GM19468 (cell line): ENCODE measurements at regions not wholly inside any gene's neighbourhood (a gene's known extent, or its start where the extent isn't known, plus 50 kb on each side); places are given as distances from the start of the nearest gene placed in this dataset.

Source experiments
- ATAC-seq: cut with Tn5 transposase; IDR thresholded peaks from one replicate; pipeline ENCODE4 v1.9.1; 2021; ENCODE audit warnings: mild to moderate bottlenecking, moderate library complexity, moderate number of reproducible peaks; ENCODE audit not compliant: unreplicated experiment; ENCODE audit errors: extremely low read depth

GRCh38 chr2:123073956-123074355 lies 951.1 kb upstream of the CNTNAP5 start:
- no peak for ATAC-seq

DNA sequence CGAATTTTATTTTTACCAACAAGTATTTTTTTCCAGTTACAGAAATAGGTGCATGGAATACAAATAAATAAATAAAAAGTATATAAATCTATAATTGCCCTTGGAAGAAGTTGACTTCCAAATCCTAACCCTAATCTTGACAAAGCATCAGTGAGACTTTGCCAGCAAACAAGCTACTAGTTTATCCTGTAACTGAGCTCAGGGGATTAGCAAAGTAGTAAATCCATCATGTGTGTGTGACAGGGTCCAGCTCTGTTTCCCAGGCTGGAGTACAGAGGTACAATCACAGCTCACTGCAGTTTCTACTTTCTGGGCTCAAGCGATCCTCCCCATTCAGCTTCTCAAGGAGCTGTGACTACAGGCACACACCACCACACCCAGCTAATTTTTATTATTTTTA lies 948.0 kb upstream of the CNTNAP5 start:
- no peak for ATAC-seq

GRCh38 chr2:123080331-123080730 lies 944.8 kb upstream of the CNTNAP5 start:
- ATAC-seq: peak; percentile 87

DNA sequence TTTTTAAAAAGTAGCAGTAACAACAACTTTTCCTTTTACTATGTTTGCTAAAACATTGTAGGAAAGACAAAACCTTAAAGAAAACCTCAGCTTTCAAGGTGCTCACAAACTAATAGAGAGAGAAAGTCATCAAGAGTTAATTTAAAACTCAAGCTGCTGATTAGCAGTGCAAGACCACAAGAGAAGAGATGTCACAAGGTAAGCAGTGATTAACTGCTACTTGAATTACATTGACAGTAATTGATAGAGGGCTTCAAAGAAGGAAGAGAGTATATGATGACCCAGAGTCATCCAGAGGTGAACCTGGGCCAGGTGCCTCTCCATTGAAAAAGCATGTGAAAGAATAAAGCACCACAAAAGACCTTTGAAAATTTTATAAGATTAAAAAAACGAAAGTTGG lies 939.6 kb upstream of the CNTNAP5 start:
- no peak for ATAC-seq

DNA sequence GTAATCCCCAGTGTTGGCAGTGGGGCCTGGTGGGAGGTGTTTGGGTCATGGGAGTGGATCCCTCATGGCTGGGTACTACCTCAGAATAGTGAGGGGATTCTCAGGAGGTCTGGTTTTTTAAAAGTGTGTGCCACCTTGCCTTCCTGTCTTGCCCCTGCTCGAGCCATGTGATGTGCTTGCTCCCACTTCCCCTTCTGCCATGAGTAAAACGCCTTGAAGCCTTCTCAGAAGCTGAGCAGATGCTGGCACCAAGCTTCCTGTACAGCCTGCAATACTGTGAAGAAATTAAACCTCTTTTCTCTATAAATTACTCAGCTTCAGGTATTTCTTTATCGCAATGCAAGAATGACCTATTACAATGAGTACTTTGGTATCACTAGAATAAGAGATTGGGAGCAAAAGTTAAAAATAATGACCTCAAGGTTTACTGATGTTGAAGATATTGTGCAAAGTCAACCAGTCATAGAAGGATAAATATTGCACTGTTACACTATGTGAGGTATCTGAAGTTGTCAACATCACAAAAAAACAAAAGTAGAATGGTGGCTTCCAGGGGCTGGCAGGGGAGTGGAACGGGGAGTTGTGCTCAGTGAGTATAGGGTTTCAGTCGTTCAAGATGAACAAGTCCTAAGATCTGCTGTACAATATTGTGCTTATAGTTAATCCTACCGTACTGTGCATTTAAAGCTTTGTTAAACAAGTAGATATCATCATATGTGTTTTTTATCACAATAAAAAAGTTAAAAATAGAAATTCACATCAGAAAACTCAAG lies 938.3 kb upstream of the CNTNAP5 start:
- no peak for ATAC-seq

GRCh38 chr2:123091471-123091870 lies 933.6 kb upstream of the CNTNAP5 start:
- no peak for ATAC-seq

- no peak for ATAC-seq
Observed at GRCh38 chr2:123093199-123093598, 931.9 kb upstream of the CNTNAP5 start.

GRCh38 chr2:123095219-123095835 lies 929.8 kb upstream of the CNTNAP5 start:
- ATAC-seq: no peak

DNA sequence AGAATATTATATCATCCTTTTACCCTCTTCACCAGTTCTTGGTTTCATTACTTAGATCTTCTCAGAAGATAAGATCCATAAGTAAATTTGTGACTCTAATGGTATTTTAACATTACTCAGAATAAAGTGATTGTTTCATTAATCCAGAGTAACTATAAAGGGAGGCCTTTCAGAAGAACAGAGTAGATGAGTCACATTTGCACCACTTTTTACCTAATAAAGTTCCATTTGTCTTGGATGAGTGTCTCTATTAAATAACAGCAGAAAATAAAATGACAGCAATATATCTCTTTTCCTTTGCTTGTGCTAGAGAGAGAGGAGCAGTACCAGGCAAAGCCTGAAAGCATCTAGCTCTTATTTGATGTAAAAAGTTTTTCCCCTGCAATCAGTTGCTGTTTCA lies 926.5 kb upstream of the CNTNAP5 start:
- no peak for ATAC-seq

DNA sequence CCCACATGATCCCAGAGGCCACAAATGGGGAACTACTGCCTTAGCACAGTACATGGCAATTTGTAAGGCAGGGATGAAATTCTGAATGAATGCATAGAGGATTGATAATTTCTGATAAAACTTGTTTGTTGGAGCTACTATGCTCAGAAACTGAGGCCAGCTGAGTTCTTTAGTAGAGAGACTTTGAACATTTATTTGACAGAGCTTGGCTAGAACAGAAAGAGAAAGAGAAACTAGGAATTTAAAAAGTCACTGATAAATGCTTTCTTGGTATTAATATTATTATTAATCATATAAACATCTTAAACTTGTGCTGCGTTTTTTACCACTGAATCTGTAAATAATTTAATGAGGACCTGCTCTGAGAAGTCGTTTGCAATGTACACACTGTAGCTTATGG lies 923.7 kb upstream of the CNTNAP5 start:
- no peak for ATAC-seq

GRCh38 chr2:123103902-123104301 lies 921.2 kb upstream of the CNTNAP5 start:
- ATAC-seq: no peak

DNA sequence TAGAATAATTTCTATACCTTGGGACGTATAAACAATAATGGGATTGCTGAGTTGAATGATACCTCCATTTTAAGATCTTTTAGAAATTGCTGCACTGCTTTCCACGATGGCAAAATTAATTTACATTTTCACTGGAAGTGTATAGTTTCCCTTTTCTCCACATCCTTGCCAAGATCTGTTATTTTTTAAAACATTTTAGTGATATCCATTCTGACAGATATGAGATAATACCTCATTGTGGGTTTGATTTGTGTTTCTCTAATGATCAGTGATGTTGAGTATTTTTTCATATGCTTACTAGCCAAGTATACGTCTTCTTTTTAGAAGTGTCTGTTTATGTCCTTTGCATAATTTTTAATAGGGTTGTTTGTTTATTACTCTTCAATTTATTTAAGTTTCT lies 908.5 kb upstream of the CNTNAP5 start:
- ATAC-seq: no peak

DNA sequence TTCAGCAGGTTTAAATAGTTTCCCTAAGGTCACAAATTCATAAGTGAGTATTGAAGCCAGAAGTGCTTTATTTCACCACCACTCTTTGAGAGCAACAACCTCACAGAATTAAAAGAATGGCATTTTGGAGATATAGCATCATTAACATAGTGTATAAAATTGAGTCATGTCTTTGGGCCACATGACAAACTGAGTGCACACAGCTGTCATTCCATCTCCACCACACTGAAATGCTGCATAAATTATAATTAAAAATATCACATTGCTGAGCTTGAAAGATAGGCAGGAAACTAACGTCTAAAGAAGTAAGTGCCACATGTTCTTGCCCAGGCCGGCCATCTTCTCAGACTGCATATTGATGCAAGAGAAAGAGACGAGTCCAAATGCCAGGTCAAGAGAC lies 897.9 kb upstream of the CNTNAP5 start:
- ATAC-seq: no peak

DNA sequence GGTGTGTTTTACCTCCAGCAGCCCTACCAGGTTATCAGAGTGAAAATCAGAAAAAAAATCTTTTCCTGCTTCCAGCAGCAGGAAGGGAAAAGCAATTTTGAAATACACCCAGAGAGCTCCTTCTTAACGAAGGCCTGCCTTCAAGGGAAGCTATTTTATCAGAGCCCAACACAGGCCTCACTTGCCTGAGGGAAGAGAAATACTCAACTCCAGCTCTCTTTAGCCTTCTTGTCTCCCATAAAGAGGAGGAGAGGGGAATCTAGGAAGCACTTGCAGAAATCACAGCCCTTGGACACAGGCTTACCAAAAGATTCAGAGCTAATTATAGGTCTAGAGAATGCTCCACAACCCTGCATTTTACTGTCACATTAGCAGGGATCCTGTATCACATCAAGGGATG lies 896.1 kb upstream of the CNTNAP5 start:
- no peak for ATAC-seq

DNA sequence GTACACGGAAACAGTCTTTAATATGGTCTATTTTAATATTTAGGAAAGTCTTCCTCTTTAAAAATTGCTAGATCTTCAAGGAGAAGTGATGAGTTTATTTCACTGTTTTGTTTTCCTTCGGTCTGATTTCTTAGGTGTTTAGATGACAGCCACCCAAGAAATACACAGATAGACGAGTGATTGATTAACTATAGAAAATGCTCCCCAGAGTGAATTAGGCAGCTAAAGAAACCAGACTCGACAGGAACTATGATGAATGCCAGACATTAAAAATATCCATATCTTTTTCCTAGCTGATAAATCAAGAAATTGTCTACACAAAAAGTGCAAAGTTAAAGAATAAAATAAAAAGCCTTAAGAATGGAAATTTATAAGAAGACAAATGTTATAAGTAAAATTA lies 888.7 kb upstream of the CNTNAP5 start:
- ATAC-seq: no peak

- no peak for ATAC-seq
Observed at GRCh38 chr2:123144082-123144481, 881.0 kb upstream of the CNTNAP5 start.

DNA sequence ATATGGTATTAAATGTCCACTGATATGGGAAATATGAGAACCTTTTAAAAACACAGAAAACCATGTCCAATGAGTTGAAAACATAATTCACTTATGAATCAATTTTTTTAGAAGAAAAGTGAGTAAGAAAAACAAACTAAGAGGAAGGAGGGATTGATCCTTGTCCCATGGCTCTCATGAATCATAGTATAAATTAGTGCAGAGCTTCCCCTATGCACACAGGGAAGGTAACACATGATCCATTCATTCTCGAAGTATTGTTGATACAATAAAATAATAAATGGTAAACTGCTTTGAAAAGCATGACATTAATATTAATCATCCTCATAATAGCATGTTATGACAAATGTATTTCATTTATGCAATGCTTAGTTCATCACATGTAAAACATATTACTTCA lies 872.0 kb upstream of the CNTNAP5 start:
- ATAC-seq: no peak

DNA sequence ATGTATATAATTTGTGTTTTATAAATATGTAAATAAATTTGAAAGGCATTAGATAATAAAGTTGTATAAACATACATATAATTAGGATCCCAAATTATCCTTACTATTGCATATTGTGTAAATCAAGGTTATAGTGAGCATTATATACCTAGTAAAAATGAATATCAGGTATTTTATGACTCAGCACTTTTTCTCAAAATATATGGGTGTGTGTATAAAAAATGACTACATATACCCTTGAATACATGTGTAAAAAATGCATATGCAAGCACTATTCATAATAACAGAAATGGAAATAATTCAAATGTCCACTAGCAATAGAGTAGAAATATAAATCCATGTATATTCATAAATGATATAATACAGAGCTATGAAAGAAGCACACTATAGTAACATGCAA lies 870.9 kb upstream of the CNTNAP5 start:
- no peak for ATAC-seq

- ATAC-seq: no peak
Observed at GRCh38 chr2:123157016-123157415, 868.1 kb upstream of the CNTNAP5 start.

DNA sequence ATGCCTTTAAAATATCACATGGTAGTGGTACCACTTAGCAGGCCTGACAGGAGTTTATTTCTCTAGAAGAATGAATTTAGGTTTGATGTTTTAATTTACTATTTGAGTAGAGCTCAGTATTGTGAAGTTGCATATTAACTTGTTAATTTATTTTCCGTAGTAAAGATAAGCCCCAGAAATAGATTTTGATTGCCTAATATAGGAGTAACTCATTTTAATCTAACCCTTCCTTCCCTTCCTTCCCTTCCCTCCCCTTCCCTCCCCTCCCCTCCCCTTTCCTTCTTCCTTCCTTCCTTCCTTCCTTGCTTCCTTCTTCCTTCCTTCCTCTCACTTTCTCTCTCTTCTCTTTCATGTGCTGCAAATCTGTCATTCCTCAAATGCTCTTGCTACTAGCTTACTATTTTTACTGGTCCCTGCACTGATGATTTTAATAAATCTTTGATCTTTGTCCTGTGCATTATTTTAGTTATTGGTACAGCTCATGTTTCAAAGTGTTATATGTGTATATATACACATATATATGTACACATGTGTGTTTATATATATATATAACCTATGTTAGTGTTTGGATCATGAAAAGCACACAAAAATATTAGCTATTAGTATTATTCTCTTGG lies 862.6 kb upstream of the CNTNAP5 start:
- ATAC-seq: no peak

GRCh38 chr2:123163398-123163797 lies 861.7 kb upstream of the CNTNAP5 start:
- ATAC-seq: no peak

GRCh38 chr2:123164216-123164615 lies 860.9 kb upstream of the CNTNAP5 start:
- ATAC-seq: no peak
